ENCODE measurements at regions not wholly inside any gene's neighbourhood (a gene's known extent, or its start where the extent isn't known, plus 50 kb on each side); places are given as distances from the start of the nearest gene placed in this dataset.

DNA sequence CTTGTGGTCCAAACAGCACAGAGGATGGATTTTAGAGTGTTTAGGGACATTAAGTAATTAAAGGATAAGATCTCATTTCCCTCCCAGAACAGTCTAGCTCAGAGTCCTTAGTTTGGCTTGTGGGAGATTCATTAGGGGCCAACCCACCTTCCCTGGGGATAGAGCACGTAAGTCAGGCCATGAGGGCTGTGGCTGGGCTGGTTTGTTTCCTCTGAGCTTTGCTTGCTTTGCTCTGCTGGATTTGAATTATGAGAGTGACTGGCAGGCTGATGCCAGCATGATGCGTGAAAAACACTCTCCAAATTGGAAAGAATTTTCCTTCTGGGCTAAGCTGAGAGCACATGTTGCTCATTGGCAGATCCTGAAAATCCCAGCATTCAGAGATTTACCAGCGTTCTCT lies 84.7 kb upstream of the HEPHL1 start:
- TF ChIP-seq, protein P1, sequence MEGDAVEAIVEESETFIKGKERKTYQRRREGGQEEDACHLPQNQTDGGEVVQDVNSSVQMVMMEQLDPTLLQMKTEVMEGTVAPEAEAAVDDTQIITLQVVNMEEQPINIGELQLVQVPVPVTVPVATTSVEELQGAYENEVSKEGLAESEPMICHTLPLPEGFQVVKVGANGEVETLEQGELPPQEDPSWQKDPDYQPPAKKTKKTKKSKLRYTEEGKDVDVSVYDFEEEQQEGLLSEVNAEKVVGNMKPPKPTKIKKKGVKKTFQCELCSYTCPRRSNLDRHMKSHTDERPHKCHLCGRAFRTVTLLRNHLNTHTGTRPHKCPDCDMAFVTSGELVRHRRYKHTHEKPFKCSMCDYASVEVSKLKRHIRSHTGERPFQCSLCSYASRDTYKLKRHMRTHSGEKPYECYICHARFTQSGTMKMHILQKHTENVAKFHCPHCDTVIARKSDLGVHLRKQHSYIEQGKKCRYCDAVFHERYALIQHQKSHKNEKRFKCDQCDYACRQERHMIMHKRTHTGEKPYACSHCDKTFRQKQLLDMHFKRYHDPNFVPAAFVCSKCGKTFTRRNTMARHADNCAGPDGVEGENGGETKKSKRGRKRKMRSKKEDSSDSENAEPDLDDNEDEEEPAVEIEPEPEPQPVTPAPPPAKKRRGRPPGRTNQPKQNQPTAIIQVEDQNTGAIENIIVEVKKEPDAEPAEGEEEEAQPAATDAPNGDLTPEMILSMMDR (IDR thresholded peaks at IDR 0.05; ENCODE audit: borderline replicate concordance, extremely low read depth, low read length, poor library complexity, severe bottlenecking), result no peak
- TF ChIP-seq EZH2 (IDR thresholded peaks at IDR 0.05; ENCODE audit: borderline replicate concordance, low read depth, low read length, severe bottlenecking), result no peak

Data from DND-41 (cell line).